H9 (cell line): ENCODE measurements at regions not wholly inside any gene's neighbourhood (a gene's known extent, or its start where the extent isn't known, plus 50 kb on each side); places are given as distances from the start of the nearest gene placed in this dataset.
A peak's percentile ranks its signal among the peaks of the same experiment; 100 is the strongest.

ENCODE experiments used
- DNase-seq: peaks from one replicate; pipeline ENCODE4 v3.0.0-alpha.2; 2017
- H2AFZ ChIP-seq: one replicate; pipeline ENCODE4 v1.6.1; 2013; ENCODE audit warnings: mild to moderate bottlenecking, low read length, control low read depth, moderate library complexity
- H2AK5ac ChIP-seq: 2 replicates; pipeline ENCODE4 v1.6.1; 2013; ENCODE audit warnings: low read length, control low read depth, mixed read lengths; ENCODE audit not compliant: insufficient read length
- H2BK120ac ChIP-seq: one replicate; pipeline ENCODE4 v1.6.1; 2013; ENCODE audit warnings: low read depth, mild to moderate bottlenecking, low read length, control low read depth, inconsistent platforms; ENCODE audit not compliant: poor library complexity, severe bottlenecking
- H2BK12ac ChIP-seq: 2 replicates; pipeline ENCODE4 v1.6.1; 2013; ENCODE audit warnings: low read length, control low read depth, mixed read lengths, low read depth; ENCODE audit not compliant: insufficient read length
- H2BK15ac ChIP-seq: 2 replicates; pipeline ENCODE4 v1.6.1; 2013; ENCODE audit warnings: low read depth, low read length, control low read depth
- H2BK20ac ChIP-seq: one replicate; pipeline ENCODE4 v1.6.1; 2013; ENCODE audit warnings: low read depth, mild to moderate bottlenecking, low read length, control low read depth, inconsistent platforms; ENCODE audit not compliant: poor library complexity, severe bottlenecking
- H2BK5ac ChIP-seq: 2 replicates; pipeline ENCODE4 v1.6.1; 2013; ENCODE audit warnings: low read length, control low read depth, mixed read lengths; ENCODE audit not compliant: insufficient read length
- H3K14ac ChIP-seq: 2 replicates; pipeline ENCODE4 v1.6.1; 2013; ENCODE audit warnings: low read length, control low read depth; ENCODE audit not compliant: insufficient read depth
- H3K18ac ChIP-seq: 2 replicates; pipeline ENCODE4 v1.6.1; 2013; ENCODE audit warnings: low read depth, mild to moderate bottlenecking, mixed read lengths, low read length, control low read depth; ENCODE audit not compliant: insufficient read length
- H3K23ac ChIP-seq: 2 replicates; pipeline ENCODE4 v1.6.1; 2013; ENCODE audit warnings: low read length, control low read depth, mixed read lengths, low read depth; ENCODE audit not compliant: insufficient read length
- H3K23me2 ChIP-seq: 2 replicates; pipeline ENCODE4 v1.6.1; 2013; ENCODE audit warnings: low read depth, mild to moderate bottlenecking, mixed read lengths, low read length, control low read depth; ENCODE audit not compliant: insufficient read length, poor library complexity, severe bottlenecking
- H3K27ac ChIP-seq: 2 replicates; pipeline ENCODE4 v1.5.1; 2013; ENCODE audit warnings: low read length, control low read depth, mixed read lengths, low read depth; ENCODE audit not compliant: insufficient read length
- H3K27me3 ChIP-seq: 2 replicates; pipeline ENCODE4 v1.6.1; 2013; ENCODE audit warnings: low read length, control low read depth, inconsistent platforms; ENCODE audit not compliant: insufficient read depth
- H3K4ac ChIP-seq: 2 replicates; pipeline ENCODE4 v1.6.1; 2013; ENCODE audit warnings: low read depth, mild to moderate bottlenecking, control low read depth, inconsistent platforms, low read length, moderate library complexity
- H3K4me1 ChIP-seq: 2 replicates; pipeline ENCODE4 v1.6.1; 2013; ENCODE audit warnings: low read length, control low read depth, inconsistent platforms; ENCODE audit not compliant: insufficient read depth
- H3K4me2 ChIP-seq: 2 replicates; pipeline ENCODE4 v1.6.1; 2013; ENCODE audit warnings: low read length, control low read depth, mixed read lengths; ENCODE audit not compliant: insufficient read length, insufficient read depth
- H3K56ac ChIP-seq: 2 replicates; pipeline ENCODE4 v1.6.1; 2013; ENCODE audit warnings: low read depth, mild to moderate bottlenecking, mixed read lengths, low read length, control low read depth; ENCODE audit not compliant: insufficient read length
- H3K79me1 ChIP-seq: 2 replicates; pipeline ENCODE4 v1.6.1; 2013; ENCODE audit warnings: low read depth, mild to moderate bottlenecking, moderate library complexity, low read length, control low read depth, inconsistent platforms; ENCODE audit not compliant: insufficient read depth, poor library complexity, severe bottlenecking
- H3K79me2 ChIP-seq: 2 replicates; pipeline ENCODE4 v1.6.1; 2013; ENCODE audit warnings: low read length, control low read depth, inconsistent platforms; ENCODE audit not compliant: insufficient read depth
- H3K9ac ChIP-seq: 2 replicates; pipeline ENCODE4 v1.6.1; 2013; ENCODE audit warnings: low read length, control low read depth, mixed read lengths; ENCODE audit not compliant: insufficient read length; ENCODE audit errors: extremely low read depth
- H3K9me3 ChIP-seq: one replicate; pipeline ENCODE4 v1.6.1; 2013; ENCODE audit warnings: low read depth, low read length, inconsistent platforms; ENCODE audit not compliant: control insufficient read depth
- H3T11ph ChIP-seq: one replicate; pipeline ENCODE4 v1.6.1; 2013; ENCODE audit warnings: mild to moderate bottlenecking, low read length, control low read depth, inconsistent platforms
- H4K20me1 ChIP-seq: one replicate; pipeline ENCODE4 v1.6.1; 2013; ENCODE audit not compliant: control insufficient read depth, insufficient read length, insufficient read depth
- H4K5ac ChIP-seq: 2 replicates; pipeline ENCODE4 v1.6.1; 2013; ENCODE audit warnings: low read depth, mild to moderate bottlenecking, mixed read lengths, low read length, control low read depth; ENCODE audit not compliant: insufficient read length
- H4K8ac ChIP-seq: replicated peaks from 2 replicates; pipeline ENCODE4 v1.6.1; 2013; ENCODE audit warnings: low read length, control low read depth, mixed read lengths, low read depth; ENCODE audit not compliant: insufficient read length
- H4K91ac ChIP-seq: 2 replicates; pipeline ENCODE4 v1.6.1; 2013; ENCODE audit warnings: low read depth, mild to moderate bottlenecking, moderate library complexity, mixed read lengths, low read length, control low read depth; ENCODE audit not compliant: insufficient read length
- H3K27ac Mint-ChIP-seq, 3 experiments: 2 replicates in 2 of 3; 3 replicates in 1 of 3; pipeline ENCODE4 v1.8.0; 2020 to 2021; ENCODE audit warnings: mixed read lengths in 3 of 3, mild to moderate bottlenecking in 1 of 3, moderate library complexity in 1 of 3
- H3K27me3 Mint-ChIP-seq: 2 replicates; pipeline ENCODE4 v1.8.0; 2021; ENCODE audit warnings: low read depth, mild to moderate bottlenecking, moderate library complexity, mixed read lengths
- H3K36me3 Mint-ChIP-seq, 3 experiments: 2 replicates in 2 of 3; 3 replicates in 1 of 3; pipeline ENCODE4 v1.8.0; 2020 to 2021; ENCODE audit warnings: low read depth in 3 of 3, mixed read lengths in 3 of 3; ENCODE audit not compliant: insufficient read depth in 1 of 3
- H3K4me1 Mint-ChIP-seq, 2 experiments: 2 replicates each; pipeline ENCODE4 v1.8.0; 2020; ENCODE audit warnings: mixed read lengths in 2 of 2
- H3K4me3 Mint-ChIP-seq, 2 experiments: 2 replicates in 1 of 2; 3 replicates in 1 of 2; pipeline ENCODE4 v1.8.0; 2020 to 2021; ENCODE audit warnings: mild to moderate bottlenecking in 2 of 2, mixed read lengths in 2 of 2, moderate library complexity in 1 of 2
- H3K9me3 Mint-ChIP-seq, 2 experiments: 2 replicates in 1 of 2; 3 replicates in 1 of 2; pipeline ENCODE4 v1.8.0; 2020; ENCODE audit warnings: mild to moderate bottlenecking in 2 of 2, mixed read lengths in 2 of 2, moderate library complexity in 1 of 2
- CTCF ChIP-seq: fragments of 200-600 bp; sonication (generic); conservative IDR thresholded peaks from 3 replicates; pipeline ENCODE4 v1.8.0; 2021; ENCODE audit warnings: antibody characterized with exemption, mild to moderate bottlenecking
- WGBS: extraction: QIAGEN DNeasy Blood & Tissue Kit; methylation state at CpG from one replicate; pipeline ENCODE4 v1.1.7; 2013; ENCODE audit warnings: missing lambda C conversion rate, low lambda C conversion rate, mixed read lengths; ENCODE audit not compliant: insufficient read length; ENCODE audit errors: extremely low coverage; 5-methylcytosine and 5-hydroxymethylcytosine counted together

- Mint-ChIP-seq H3K9me3 (peaks cover 31 to 44% of the 10 kb centered on the region in 2 experiments), H3K27me3 (no peaks in the 10 kb centered on the region), H3K36me3 (peaks cover 0 to 9% (median 5%) of the 10 kb centered on the region in 3 experiments; a peak in 3 of 7 replicates), H3K4me3 (no peak overlapping the region), H3K4me1 (no peaks in the 10 kb centered on the region), H3K27ac (peak overlapping the region in 1 of 3 experiments; percentile 22; a peak in 1 of 7 replicates)
- Histone ChIP-seq H4K20me1 (no peaks in the 10 kb centered on the region), H4K5ac (no peak overlapping the region), H4K91ac (no peak overlapping the region), H3K27me3 (no peaks in the 10 kb centered on the region), H3K4ac (no peak overlapping the region), H3T11ph (no peak overlapping the region), H3K79me1 (no peaks in the 10 kb centered on the region), H2AK5ac (no peak overlapping the region), H2BK12ac (no peak overlapping the region), H3K18ac (no peak overlapping the region), H4K8ac (no peak overlapping the region), H2BK120ac (no peak overlapping the region), H2AFZ (no peak overlapping the region), H3K23ac (no peak overlapping the region), H3K56ac (no peak overlapping the region), H3K27ac (no peak overlapping the region), H3K79me2 (no peaks in the 10 kb centered on the region), H2BK5ac (no peak overlapping the region), H3K9ac (no peak overlapping the region), H3K14ac (no peak overlapping the region), H3K4me1 (no peaks in the 10 kb centered on the region), H2BK15ac (no peak overlapping the region), H3K23me2 (no peaks in the 10 kb centered on the region), H3K4me2 (no peak overlapping the region), H2BK20ac (no peak overlapping the region), H3K9me3 (peaks cover 14% of the 10 kb centered on the region)
- DNase-seq, result no peak
- WGBS, result no CpG with 5 or more reads among the region's 3 CpGs
- TF ChIP-seq CTCF, result no peak
Observed at GRCh38 chrX:127057891-127058619, 238.5 kb downstream of the PRR32 start.
